NCI-H2196 treated with DMSO at 0.1 percent for 48 hours (cell line): ENCODE measurements at regions not wholly inside any gene's neighbourhood (a gene's known extent, or its start where the extent isn't known, plus 50 kb on each side); places are given as distances from the start of the nearest gene placed in this dataset.

ENCODE experiments used
- DNase-seq: peaks from one replicate; lab custom pipeline; 2025; ENCODE audit not compliant: unreplicated experiment; lab: John Stamatoyannopoulos, UW

DNA sequence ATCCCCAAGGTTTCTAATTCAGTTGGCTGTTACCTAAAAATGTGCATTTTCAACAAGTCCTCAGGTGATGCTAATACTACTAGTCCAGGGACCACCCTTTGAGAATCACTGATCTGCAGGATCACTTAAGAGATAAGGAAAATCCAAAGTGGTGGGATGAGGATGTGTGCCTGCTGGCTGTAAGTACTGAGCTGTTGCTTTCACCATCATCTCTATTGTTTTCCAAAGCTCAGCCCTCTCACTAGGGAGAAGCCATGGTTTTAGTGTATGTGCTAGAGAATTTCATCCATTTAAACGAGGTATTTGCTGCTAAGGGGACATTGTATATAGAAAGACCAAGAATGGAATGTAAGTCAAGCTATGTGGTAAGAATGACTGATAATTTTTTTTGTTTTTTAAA is 202.3 kb downstream of the KIF21A start:
- no peak for DNase-seq

DNA sequence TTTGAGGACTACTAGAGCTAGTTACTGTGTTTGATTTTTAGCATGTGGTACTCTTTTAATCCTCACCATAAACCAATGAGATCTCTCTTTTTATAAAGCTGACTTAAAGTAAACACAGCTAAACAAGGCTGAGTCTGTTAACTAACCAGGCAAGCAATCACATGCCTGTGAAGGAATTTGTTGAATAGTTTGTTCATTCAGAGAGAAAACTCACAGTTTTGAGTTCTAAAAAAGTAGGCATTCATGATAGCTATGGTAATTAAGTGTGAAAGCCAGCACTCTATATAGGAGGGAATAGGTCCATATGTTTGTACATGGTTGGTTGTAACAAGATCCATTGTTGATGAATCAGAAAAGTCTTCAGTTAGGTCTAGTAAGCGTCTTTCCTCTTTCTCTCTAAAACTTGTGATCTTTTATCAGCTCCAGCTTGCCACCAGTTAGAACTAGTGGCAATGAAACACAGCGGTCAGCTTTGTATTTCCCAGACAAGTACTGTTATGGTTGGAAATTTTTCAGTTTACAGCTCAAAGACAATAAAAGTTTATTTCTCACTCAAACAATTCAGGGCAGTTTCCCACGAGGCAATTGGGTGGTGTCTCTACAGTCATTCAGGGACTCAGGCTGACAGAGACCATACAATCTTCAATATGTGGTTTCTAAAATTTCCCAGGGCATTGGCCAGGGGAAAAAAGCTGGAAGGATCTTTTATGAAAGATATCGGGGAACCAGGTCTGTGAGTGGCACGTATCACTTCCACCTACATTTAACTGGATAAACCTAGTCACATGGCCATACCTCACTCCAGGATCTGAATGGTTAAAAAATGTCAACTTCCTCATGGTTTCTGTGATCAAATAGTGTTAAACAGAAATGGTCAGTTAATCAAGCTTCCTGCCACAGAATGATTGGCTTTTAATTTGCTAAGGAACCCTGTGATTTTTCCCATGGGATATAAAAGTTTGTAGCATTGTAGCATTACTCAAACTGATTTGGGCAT is 203.1 kb downstream of the KIF21A start:
- no peak for DNase-seq

DNA sequence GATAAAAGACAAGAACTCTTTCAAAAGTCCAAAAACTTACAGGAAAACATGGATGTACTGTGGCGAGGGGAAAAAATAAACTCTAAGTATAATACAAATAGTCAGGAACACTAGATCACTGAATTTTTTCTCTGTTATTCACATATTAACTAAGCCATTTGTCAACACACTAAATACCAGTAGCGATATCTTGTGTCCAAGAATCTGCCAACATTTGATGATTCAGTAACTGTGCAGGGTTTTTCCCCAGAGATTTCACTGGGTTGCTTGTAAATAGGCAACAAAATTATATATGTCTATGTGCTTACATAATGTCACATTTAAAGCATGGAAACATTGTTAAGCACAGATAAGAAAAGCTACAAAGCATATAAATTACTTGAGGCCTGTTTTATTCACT is 205.9 kb downstream of the KIF21A start:
- DNase-seq: no peak

DNA sequence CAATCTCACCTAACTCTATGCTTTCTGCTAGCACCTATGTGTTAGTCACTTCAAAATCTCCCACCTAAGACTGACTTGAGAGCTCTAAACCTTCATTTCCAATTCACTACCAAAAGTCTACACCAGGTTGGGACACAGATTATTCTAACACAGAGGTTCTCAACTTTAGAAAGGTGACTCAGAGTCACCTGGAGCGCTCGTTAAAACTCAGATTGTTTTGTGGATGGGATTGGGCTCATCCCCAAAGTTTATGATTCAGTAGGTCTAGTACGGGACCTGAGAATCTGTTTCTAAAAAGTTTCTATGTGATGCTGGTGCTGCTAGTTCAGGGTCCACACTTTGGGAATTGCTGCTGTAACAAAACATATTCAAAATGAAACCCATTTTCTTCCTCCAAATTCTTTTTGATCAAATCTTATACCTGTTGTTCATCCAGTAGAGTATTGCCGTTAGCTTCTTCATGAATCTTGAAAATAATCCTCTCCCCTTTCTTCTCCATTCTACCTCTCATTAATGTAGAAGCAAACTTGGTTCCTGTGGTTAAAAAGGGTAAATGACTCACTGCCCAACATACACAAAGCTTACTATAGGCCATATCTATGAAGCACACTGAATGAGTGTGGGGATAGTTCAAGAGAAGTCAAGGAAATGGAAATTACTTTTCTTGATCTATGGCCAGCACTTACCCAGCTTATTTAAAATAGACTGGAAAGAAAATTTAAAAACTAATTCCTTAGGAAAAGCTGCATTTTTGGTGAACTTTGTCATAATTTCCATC is 206.7 kb downstream of the KIF21A start:
- DNase-seq: no peak

DNA sequence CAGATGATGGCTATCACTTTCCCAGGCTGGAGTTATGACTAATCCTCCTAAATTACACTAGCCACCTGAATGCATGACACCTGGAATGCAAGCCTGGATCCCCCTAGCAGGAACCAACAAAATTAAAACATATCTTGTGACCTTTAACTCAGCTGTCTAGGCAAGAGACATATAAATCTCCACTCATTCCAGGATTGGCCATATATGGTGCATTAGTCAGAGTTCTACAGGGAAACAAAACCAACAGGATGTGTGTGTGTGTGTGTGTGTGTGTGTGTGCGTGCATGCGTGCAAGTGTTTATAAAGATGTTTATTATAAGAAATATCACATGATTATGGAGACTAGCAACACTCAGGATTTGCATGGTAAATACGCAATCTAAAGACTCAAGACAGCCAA is 212.8 kb downstream of the KIF21A start:
- no peak for DNase-seq

- no peak for DNase-seq
These were observed 215.7 kb downstream of the KIF21A start for GRCh38 chr12:39227218-39227617.

DNA sequence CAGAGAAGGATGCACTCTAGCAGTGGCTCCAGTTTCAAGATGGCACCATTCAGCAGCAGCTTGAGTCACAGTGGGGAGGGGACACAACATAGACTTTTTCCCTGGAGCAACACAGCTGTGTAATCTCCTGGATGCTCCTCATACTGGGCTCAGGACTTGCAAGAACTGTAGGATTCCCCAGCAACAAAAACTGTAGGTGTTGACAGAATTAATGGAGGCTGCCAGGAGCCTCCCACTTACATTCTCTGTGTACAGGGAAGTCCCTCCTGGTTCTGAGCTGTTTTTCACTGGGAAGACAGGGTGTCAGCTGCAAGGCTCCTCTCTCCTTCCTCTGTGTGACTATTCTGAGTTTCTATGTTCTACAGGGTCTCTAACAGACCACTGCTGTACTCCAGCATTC is 217.9 kb downstream of the KIF21A start:
- no peak for DNase-seq

DNA sequence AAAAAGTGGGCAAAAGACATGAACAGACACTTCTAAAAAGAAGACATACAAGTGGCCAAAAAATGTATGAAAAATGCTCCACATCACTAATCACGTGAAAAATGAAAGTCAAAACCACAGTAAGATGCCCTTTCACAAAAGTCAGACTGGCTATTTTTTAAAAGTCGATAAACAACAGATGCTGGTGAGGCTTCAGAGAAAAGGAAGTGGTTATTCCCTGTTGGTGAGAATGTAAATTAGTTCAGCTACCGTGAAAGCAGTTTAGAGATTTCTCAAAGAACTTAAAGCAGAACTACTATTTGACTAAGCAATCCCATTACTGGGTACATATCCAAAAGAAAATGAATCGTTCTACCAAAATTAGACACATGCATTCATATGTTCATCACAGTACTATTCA is 237.0 kb downstream of the KIF21A start:
- DNase-seq: no peak

GRCh38 chr12:39199351-39199750 is 243.6 kb downstream of the KIF21A start:
- DNase-seq: no peak

DNA sequence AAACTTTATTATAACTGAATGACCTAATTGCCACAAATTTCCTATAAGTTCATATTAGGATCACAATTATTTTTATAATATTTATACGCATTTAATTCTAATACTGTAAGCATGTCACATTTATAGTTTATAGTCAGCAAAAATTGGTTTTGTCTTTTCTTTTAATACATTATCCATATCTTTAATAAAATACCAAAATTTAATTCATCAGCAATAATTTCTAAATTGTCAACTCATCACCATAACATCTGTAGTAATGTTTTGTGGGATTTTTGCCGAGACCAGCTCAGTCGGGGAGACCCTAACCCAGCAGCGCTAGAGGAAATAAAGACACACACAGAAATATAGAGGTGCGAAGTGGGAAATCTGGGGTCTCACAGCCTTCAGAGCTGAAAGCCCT is 254.2 kb downstream of the KIF21A start:
- no peak for DNase-seq

GRCh38 chr12:39186744-39187143 is 256.2 kb downstream of the KIF21A start:
- DNase-seq: no peak

GRCh38 chr12:39178837-39179236 is 264.1 kb downstream of the KIF21A start:
- no peak for DNase-seq

DNA sequence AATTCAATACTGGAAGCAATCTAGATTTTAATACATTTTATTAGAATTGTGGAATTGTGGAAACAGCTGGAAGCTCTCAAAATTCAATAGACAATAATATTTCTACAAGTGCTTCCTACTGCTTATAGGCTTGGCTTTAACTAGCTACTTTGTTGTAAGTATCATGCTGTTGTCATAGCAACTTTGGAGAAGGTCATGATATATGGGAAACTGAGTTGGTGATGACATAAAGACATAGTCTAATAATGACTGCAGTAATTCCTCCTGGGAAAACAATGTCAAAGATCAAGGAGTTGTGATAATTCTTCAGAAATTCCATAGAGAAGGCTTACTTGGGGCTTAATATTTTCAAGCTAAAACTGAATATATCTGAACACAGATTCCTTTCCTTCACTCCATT is 266.6 kb downstream of the KIF21A start:
- no peak for DNase-seq

DNA sequence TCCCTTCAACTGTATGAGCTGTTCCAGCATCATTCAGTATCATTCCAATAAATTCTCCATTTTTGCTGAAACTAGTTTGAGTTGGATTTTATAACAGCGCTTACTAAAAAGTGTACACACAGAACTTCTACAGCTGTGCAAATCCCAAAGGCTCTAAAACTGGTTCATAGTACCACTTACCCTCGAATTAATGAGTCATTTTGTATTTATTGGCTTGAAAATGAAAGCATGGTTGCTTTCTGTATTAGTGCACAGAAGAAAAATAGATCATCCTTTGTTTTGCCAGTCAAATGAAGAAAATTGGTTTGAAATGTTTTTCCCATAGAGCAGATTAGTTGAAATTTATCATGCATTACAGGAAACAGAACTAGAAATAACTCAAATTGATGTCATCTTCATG is 268.3 kb upstream of the CPNE8 start:
- no peak for DNase-seq

- no peak for DNase-seq
These were observed 259.9 kb upstream of the CPNE8 start for GRCh38 chr12:39165338-39165737.

DNA sequence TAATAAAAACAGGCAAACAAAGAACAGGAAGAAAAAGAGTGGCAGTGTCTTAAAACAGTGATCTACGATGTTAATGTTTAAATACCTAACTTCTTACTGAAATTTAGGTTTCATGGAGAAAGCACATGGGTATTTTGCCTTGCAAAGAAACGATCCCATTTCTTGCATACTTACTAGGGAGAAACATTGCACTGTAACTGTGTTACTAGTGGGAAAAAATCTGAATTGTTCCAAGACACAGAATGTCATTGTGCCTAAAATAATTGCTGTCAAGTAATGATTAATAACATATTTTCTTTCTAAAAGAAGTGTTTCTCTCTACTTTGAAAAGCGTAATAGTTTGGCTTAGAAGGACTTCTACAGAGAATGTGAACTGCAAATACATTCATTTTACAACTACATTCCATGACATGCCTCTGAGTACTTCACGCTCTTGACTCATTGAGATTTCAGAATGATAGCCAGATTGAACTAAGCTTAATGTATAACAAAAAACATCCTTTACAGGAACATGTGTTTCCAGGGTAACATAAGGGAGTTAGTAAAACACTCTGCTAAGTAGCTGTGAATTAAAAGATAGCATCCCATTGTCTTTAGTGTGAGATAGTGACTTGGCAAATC is 256.2 kb upstream of the CPNE8 start:
- no peak for DNase-seq

DNA sequence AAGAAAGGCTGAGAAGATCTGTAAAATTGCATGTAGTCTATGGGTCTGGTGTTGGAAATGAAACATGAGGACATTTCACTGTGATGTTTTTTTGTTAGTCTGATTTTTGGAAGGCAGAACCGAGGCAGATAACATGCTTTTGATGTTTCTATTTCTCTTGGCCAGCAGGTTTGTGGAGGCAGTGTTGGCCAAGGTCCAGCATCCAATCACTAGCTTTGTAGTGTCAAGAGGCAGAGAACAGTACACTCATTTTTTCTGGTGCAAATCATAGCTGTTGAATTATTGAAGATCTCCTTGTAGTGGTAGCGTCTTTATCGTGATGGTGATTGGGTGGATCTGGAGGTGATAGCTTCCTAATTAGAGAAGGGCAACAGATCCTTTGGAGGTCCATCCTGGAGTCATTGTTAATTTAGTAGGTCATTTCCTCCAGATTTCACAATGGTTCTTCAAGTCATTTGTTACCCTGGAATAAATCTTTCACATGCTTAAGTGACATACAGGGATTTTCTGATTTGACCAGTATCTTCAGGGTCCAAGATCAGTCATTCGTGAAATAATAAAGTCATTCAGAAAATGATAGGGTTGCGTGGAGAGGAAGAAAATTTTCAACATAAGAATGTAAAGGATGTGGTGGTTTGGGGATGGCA is 252.4 kb upstream of the CPNE8 start:
- DNase-seq: no peak

GRCh38 chr12:39145175-39145999 is 240.0 kb upstream of the CPNE8 start:
- DNase-seq: no peak

DNA sequence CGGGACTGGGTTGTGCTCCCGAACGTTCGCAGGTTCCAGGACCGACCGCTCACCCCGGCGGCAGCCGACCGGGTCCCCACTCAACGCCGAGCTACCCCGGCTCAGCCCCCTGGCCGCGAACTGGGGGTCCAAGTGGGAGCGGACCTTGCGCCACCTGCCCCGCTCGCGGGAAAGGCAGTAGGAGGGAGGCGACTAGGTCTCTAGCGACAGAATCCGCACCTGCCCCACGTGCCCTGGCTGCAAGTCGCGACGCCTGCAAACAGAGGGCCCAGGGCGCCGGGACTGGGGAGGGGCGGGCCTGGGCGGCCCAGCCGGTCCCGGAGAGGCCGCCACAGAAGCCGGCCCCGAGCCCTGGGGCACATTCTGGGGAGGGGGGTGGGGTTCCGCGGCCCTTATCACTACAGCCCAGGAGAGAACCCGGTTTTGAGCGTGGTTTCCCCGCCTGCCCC is 239.2 kb upstream of the CPNE8 start:
- no peak for DNase-seq

DNA sequence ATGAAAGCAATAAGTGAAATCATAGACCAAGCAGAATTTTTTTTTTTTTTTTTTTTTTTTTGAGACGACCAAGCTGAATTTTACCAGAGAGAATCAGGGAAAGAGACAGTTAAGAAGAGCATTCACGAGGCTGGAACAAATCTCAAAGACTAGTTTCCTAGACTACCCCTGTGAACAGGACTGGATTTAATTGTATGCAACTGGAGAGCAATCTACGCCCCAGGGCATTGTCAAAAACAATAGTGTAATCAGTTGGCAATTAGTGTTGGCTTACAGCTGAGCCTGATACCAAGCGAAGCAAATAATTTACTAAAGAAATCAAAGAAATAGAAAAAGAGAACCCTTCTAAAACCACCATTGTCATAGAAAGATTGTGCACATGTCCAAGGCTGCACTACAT is 232.9 kb upstream of the CPNE8 start:
- DNase-seq: no peak
